Esophagus squamous epithelium (tissue), 4 donors: ENCODE measurements at regions not wholly inside any gene's neighbourhood (a gene's known extent, or its start where the extent isn't known, plus 50 kb on each side); places are given as distances from the start of the nearest gene placed in this dataset.

ENCODE experiments used
- POLR2A ChIP-seq, 4 donors: fragments of 450-650 bp; IDR thresholded peaks; one replicate each; pipeline ENCODE4 v1.6.1; 2017; ENCODE audit warnings: antibody characterized with exemption in 4 of 4, mild to moderate bottlenecking in 4 of 4, moderate library complexity in 3 of 4
- TF ChIP-seq, protein P1 (sequence below), 6 experiments: fragments of 450-650 bp in 4 of 6; fragments of 200-600 bp in 2 of 6; sonication (generic) in 2 of 6; IDR thresholded peaks; one replicate each; pipeline ENCODE4 v1.5.1; 2016 to 2019; ENCODE audit warnings: antibody characterized with exemption in 6 of 6, mild to moderate bottlenecking in 4 of 6, moderate library complexity in 4 of 6

- TF ChIP-seq, protein P1, sequence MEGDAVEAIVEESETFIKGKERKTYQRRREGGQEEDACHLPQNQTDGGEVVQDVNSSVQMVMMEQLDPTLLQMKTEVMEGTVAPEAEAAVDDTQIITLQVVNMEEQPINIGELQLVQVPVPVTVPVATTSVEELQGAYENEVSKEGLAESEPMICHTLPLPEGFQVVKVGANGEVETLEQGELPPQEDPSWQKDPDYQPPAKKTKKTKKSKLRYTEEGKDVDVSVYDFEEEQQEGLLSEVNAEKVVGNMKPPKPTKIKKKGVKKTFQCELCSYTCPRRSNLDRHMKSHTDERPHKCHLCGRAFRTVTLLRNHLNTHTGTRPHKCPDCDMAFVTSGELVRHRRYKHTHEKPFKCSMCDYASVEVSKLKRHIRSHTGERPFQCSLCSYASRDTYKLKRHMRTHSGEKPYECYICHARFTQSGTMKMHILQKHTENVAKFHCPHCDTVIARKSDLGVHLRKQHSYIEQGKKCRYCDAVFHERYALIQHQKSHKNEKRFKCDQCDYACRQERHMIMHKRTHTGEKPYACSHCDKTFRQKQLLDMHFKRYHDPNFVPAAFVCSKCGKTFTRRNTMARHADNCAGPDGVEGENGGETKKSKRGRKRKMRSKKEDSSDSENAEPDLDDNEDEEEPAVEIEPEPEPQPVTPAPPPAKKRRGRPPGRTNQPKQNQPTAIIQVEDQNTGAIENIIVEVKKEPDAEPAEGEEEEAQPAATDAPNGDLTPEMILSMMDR (IDR thresholded peaks at IDR 0.05): no peak
- TF ChIP-seq POLR2A (IDR thresholded peaks at IDR 0.05): no peak
These were observed 370.2 kb upstream of the BRINP1 start for GRCh38 chr9:119739476-119739875.
